ENCODE measurements at regions not wholly inside any gene's neighbourhood (a gene's known extent, or its start where the extent isn't known, plus 50 kb on each side); places are given as distances from the start of the nearest gene placed in this dataset.

DNA sequence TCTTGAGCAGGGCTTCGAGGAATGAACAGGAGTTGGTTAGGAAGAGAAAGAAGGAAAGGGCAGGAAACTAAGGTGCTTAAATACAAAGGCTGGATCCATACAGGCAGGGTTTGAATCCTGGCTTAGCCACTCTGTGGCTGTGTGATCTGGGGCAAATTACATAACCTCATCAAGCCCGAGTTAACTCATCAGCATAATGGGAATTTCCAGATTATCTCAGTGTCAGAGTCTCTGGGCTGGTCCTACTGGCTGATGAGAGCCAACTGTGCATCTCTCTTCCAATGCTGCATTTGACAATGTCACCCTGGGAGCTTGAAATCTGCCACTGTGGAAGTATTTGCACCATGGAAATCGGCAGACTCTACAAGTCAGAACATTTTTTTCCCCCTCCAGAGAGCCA lies 83.8 kb upstream of the SLC6A6 start:
- DNase-seq, result no peak

DNA sequence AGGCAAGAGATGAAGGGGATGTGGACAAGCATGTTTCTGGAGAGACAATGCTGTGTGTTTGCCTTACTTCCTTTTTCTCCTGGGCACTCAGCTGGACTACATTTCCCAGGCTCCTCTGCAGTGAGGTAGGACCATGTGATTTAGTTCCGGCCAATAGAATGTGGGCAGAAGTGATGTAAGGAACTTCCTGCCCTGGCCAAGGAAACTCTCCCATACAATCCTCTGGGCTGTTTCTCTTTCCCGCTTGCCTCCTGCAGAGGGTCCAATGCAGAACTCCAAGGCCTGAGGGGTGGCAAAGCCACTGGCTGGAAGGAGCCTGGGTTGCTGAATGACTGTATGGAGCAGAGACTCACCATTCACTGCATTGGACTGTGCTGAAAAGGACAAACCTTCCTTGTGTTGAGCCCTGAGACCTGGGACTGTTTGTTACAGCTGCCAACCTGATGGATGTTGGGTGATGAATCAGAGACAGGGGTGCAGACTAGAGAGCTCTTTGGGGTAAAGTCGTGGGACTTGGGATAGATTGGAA lies 82.7 kb upstream of the SLC6A6 start:
- DNase-seq, result no peak

GRCh38 chr3:14320219-14320618 lies 82.2 kb upstream of the SLC6A6 start:
- no peak for DNase-seq

DNA sequence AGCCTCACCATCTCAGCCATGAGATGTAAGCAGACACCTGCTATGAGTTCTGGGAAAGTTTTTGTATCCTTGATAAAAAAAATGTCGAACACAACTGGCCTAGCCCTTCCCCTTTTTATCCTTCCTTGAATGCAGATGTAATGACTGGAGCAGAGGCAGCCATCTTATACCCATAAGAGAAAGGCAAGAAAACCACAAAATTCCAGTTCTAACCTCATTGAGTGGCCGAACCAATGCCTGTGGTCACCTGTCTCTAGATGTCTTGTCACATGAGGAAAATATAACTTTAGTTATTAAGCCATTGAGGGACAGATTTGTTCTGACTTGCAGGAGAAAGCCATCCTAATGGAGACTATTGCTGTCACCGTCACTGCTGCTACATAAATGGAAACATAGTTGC lies 80.4 kb upstream of the SLC6A6 start:
- no peak for DNase-seq

- DNase-seq, result no peak
Measured at GRCh38 chr3:14322667-14323295, 79.6 kb upstream of the SLC6A6 start.

- no peak for DNase-seq
Measured at GRCh38 chr3:14323401-14324223, 78.8 kb upstream of the SLC6A6 start.

DNA sequence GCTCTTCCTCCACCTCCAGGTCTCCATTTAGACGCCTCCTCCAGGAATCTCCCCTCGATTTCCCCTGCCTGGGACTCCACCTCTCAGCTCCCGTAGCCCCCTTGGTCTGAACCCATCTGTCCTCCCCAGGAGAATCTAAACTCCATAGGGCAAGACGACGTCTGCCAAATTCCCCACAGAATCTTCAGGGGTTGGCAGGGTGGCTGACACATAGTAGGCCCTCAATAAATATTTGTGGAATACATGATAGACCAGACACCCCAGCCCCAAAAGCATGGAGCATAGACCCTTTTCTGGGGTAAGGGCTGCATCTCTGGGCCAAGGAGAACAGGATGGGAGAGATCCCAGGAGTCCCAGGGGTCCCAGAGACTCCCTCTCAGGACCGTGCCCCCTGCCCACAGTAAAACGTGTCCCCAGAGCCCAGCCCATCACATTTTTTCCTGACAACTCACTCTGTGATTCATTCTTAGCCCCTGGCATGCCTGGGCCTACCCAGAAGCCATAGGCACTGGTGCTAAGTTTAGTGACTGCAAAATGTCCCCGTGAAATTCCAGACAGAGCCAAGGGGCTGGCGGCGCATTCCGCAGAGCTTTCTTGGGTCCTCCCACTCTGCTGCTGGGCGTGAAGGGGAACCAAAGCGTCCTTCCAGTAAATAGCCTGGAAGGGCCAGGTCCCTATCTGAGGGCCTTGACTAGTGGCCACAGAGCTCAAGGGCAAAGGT lies 78.0 kb upstream of the SLC6A6 start:
- DNase-seq, result no peak

DNA sequence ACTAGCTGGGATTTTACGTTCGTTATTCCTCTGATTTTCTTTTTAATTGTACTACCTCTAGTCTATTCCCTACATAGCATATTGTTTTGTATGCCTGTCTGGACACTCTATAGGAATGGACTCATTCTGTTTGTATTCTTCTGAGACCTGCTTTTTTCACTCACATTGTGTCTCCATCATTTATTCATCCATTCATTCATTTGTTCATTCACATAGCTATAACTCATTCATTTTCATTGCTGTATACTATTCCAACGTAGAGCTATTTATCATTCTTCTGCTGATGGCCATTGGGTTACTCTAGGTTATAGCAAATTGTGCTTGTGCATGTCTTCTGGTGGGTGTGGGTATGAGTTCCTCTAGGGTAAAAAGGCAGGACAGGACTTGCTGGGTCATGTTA lies 74.0 kb upstream of the SLC6A6 start:
- DNase-seq, result no peak

- DNase-seq, result no peak
Measured at GRCh38 chr3:14329116-14329830, 73.1 kb upstream of the SLC6A6 start.

DNA sequence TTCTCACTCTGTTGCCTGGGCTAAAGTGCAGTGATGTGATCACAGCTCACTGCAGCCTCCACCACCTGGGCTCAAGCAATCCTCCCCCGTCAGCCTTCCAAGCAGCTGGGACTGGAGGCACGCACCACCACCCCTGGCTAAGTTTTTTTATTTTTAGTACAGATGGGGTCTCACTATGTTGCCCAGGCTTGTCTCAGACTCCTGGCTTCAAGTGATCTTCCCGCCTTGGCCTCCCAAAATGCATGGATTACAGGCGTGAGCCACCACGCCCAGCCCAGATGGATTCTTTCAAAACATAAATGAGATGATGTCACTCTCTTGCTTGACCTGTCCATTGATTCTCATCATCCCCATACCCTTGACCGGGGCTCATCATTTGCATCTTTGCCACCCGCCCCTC lies 72.6 kb upstream of the SLC6A6 start:
- DNase-seq, result no peak

DNA sequence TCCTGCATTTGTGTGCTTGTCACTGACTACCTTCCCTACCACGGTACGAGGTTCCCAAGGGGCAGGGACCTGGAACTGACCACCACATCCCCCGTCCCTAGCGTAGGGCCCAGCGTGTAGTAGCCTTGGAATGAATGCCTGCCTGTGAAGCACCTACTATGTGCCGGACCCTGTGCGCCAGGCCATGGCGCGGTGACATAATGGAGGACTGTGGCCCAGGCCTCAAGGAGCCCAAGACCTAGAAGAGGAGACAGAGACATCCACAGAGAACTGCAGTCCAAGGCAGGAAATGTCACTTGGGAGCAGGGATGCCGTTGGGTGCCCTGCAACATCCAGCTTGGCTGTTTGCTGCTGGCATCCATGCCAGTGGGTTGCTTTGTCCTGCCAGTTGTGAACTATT lies 71.9 kb upstream of the SLC6A6 start:
- no peak for DNase-seq

- DNase-seq, result no peak
Measured at GRCh38 chr3:14331251-14331650, 71.2 kb upstream of the SLC6A6 start.

GRCh38 chr3:14332392-14332791 lies 70.0 kb upstream of the SLC6A6 start:
- DNase-seq, result no peak

- no peak for DNase-seq
Measured at GRCh38 chr3:14333215-14333614, 69.2 kb upstream of the SLC6A6 start.

DNA sequence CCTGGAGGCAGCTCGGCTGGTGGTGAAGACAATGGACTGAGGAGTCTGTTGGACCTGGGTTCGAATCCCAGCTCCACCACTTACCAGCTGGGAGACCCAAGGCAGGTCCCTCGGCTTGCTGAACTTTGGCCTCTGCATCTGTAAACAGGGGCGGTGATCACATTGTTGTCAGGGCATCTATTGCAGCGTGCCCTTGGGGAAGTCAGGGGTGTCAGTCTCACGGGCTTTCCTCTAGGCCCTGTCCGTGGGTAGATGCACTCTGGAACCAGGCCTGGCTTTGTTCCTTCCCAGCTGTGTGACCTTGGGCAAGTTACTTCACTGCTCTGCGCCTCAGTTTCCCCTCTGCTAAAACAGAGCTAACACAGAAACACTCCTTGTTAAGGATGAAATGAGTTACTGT lies 68.8 kb upstream of the SLC6A6 start:
- DNase-seq, result no peak

GRCh38 chr3:14334136-14334535 lies 68.3 kb upstream of the SLC6A6 start:
- no peak for DNase-seq

- DNase-seq, result no peak
Measured at GRCh38 chr3:14334936-14335335, 67.5 kb upstream of the SLC6A6 start.

GRCh38 chr3:14335774-14336748 lies 66.3 kb upstream of the SLC6A6 start:
- no peak for DNase-seq

- no peak for DNase-seq
Measured at GRCh38 chr3:14336749-14337598, 65.4 kb upstream of the SLC6A6 start.

- DNase-seq, result no peak
Measured at GRCh38 chr3:14337828-14338227, 64.6 kb upstream of the SLC6A6 start.

- no peak for DNase-seq
Measured at GRCh38 chr3:14338242-14338641, 64.2 kb upstream of the SLC6A6 start.
